Common myeloid progenitor, CD34-positive (primary cell): ENCODE measurements at regions not wholly inside any gene's neighbourhood (a gene's known extent, or its start where the extent isn't known, plus 50 kb on each side); places are given as distances from the start of the nearest gene placed in this dataset.

ENCODE experiments used
- CTCF ChIA-PET: fragments of 350-600 bp; sonication (Branson Sonifier 250); formaldehyde crosslinking; loops from one replicate; lab custom pipeline; 2021; ENCODE audit warnings: antibody characterized with exemption; lab: Charles Lee
- POLR2A ChIA-PET: fragments of 350-600 bp; sonication (Branson Sonifier 250); formaldehyde crosslinking; loops from one replicate; lab custom pipeline; 2021; ENCODE audit warnings: antibody characterized with exemption; lab: Charles Lee
- DNase-seq, 3 donors: peaks; one replicate each; pipeline versions ENCODE4 v3.0.0 to v3.0.0-alpha.2; 2013
- H3K27ac ChIP-seq, 2 experiments: 1 replicate in 1 of 2; 2 replicates in 1 of 2; pipeline ENCODE4 v1.7.0; 2013; ENCODE audit warnings: inconsistent platforms in 2 of 2, low read length in 2 of 2, mild to moderate bottlenecking in 2 of 2, low read depth in 1 of 2, moderate library complexity in 1 of 2; ENCODE audit not compliant: severe bottlenecking in 2 of 2, insufficient read depth in 1 of 2, poor library complexity in 1 of 2
- H3K27me3 ChIP-seq, 5 experiments: replicated peaks in 2 of 5; 1 replicate in 3 of 5; 2 replicates in 2 of 5; pipeline versions ENCODE4 v1.6.1 to v1.7.0; 2013; ENCODE audit warnings: low read length in 4 of 5, mild to moderate bottlenecking in 2 of 5, moderate library complexity in 2 of 5, inconsistent platforms in 1 of 5; ENCODE audit not compliant: insufficient read depth in 5 of 5, control insufficient read depth in 4 of 5
- H3K36me3 ChIP-seq, 4 experiments: 1 replicate in 2 of 4; 2 replicates in 2 of 4; pipeline versions ENCODE4 v1.6.1 to v1.7.0; 2013; ENCODE audit warnings: low read length in 3 of 4, control low read depth in 1 of 4, mild to moderate bottlenecking in 1 of 4; ENCODE audit not compliant: control insufficient read depth in 4 of 4, insufficient read depth in 4 of 4
- H3K4me1 ChIP-seq, 4 experiments: 1 replicate in 3 of 4; 2 replicates in 1 of 4; pipeline versions ENCODE4 v1.6.1 to v1.7.1; 2013; ENCODE audit warnings: low read length in 3 of 4, mild to moderate bottlenecking in 3 of 4, control low read depth in 1 of 4, inconsistent platforms in 1 of 4, moderate library complexity in 1 of 4; ENCODE audit not compliant: control insufficient read depth in 4 of 4, insufficient read depth in 4 of 4; ENCODE audit errors: control extremely low read depth in 1 of 4
- H3K4me3 ChIP-seq, 7 experiments: 1 replicate in 4 of 7; 2 replicates in 3 of 7; pipeline versions ENCODE4 v1.5.1 to v1.7.0; 2013; ENCODE audit warnings: mild to moderate bottlenecking in 7 of 7, low read length in 6 of 7, moderate library complexity in 6 of 7, inconsistent platforms in 2 of 7, low read depth in 2 of 7, control low read depth in 1 of 7; ENCODE audit not compliant: insufficient read depth in 4 of 7, control insufficient read depth in 1 of 7; ENCODE audit errors: extremely low read depth in 1 of 7
- H3K9me3 ChIP-seq, 5 experiments: 1 replicate in 4 of 5; 2 replicates in 1 of 5; pipeline versions ENCODE4 v1.6.1 to v1.7.1; 2013; ENCODE audit warnings: low read length in 4 of 5, mild to moderate bottlenecking in 2 of 5, inconsistent platforms in 1 of 5, low read depth in 1 of 5, moderate library complexity in 1 of 5; ENCODE audit not compliant: control insufficient read depth in 4 of 5, insufficient read depth in 2 of 5; ENCODE audit errors: control extremely low read depth in 1 of 5
- WGBS: methylation state at CpG from one replicate; pipeline ENCODE4 v1.1.5; 2013; ENCODE audit not compliant: insufficient coverage; 5-methylcytosine and 5-hydroxymethylcytosine counted together

GRCh38 chr7:46490406-46490805, 569.3 kb upstream of the IGFBP3 start:
- Histone ChIP-seq H3K4me1 (no peaks in the 10 kb centered on the region), H3K4me3 (no peak overlapping the region), H3K27me3 (no peaks in the 10 kb centered on the region), H3K27ac (no peak overlapping the region), H3K9me3 (peaks cover 0 to 2% (median 0%) of the 10 kb centered on the region in 5 experiments), H3K36me3 (no peaks in the 10 kb centered on the region)
- ChIA-PET CTCF (no interaction called here), POLR2A (no interaction called here)
- no peak for DNase-seq
- no CpG with 5 or more reads among the region's 1 CpG for WGBS

DNA sequence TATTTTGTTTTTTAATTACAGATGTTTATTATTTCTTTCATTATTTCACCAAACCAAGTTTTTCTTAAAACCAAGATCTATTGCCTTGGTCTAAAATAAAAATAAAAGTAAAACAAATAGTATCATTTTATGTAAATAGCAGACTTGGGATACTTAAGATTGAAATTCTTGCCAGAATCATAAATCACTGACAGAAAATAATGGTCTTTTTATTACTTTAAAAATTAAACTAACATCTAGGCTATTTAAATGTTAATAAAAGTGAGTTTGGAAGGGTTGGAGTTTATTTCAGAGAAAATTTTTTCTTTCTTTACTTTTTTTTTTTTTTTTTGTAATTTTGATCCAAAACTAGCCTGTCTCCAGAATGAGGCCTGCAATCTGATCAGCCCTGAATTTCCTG, 568.0 kb upstream of the IGFBP3 start:
- ChIA-PET POLR2A (no interaction called here), CTCF (no interaction called here)
- no peaks in the 10 kb centered on the region for H3K36me3 ChIP-seq
- H3K4me1 ChIP-seq = no peaks in the 10 kb centered on the region
- no peak overlapping the region for H3K27ac ChIP-seq
- H3K9me3 ChIP-seq = peaks cover 0 to 2% (median 0%) of the 10 kb centered on the region in 5 experiments
- H3K27me3 ChIP-seq = no peaks in the 10 kb centered on the region
- DNase-seq = no peak
- H3K4me3 ChIP-seq = no peak overlapping the region

DNA sequence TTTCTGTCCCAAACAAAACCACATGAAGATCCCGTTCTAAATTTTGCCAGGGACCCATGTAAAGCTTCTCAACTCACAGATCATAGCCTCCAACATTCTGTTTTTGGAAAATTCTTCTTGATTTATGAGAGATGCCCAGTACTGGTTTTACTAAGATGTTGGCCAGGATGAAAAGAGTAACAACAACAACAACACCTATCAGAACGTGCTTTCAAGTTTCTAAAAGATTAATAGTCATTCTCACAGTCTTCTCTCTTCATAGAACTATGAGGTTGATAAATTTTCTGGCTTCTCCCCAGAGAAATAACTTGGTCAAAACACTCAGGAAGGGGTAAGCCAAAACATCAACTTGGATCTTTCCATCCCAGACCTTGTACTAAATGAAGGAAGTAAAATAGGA, 567.5 kb upstream of the IGFBP3 start:
- Histone ChIP-seq H3K4me1 (no peaks in the 10 kb centered on the region), H3K4me3 (no peak overlapping the region), H3K9me3 (peaks cover 0 to 2% (median 0%) of the 10 kb centered on the region in 5 experiments), H3K36me3 (no peaks in the 10 kb centered on the region), H3K27me3 (no peaks in the 10 kb centered on the region), H3K27ac (no peak overlapping the region)
- ChIA-PET POLR2A (interaction anchor here (0.6 kb wide), 1 partner anchor 194 kb away, joined by 4 read pairs; no protein-coding TSS in a partner anchor), CTCF (no interaction called here)
- DNase-seq = no peak
- no CpG with 5 or more reads among the region's 2 CpGs for WGBS

GRCh38 chr7:46486256-46487206, 565.5 kb upstream of the IGFBP3 start:
- Histone ChIP-seq H3K27ac (no peak overlapping the region), H3K9me3 (no peaks in the 10 kb centered on the region), H3K4me3 (no peak overlapping the region), H3K36me3 (no peaks in the 10 kb centered on the region), H3K27me3 (no peaks in the 10 kb centered on the region), H3K4me1 (no peaks in the 10 kb centered on the region)
- POLR2A ChIA-PET = no interaction called here
- WGBS = 89% methylated on average over 4 of the region's 5 CpGs
- no peak for DNase-seq
- CTCF ChIA-PET = no interaction called here

DNA sequence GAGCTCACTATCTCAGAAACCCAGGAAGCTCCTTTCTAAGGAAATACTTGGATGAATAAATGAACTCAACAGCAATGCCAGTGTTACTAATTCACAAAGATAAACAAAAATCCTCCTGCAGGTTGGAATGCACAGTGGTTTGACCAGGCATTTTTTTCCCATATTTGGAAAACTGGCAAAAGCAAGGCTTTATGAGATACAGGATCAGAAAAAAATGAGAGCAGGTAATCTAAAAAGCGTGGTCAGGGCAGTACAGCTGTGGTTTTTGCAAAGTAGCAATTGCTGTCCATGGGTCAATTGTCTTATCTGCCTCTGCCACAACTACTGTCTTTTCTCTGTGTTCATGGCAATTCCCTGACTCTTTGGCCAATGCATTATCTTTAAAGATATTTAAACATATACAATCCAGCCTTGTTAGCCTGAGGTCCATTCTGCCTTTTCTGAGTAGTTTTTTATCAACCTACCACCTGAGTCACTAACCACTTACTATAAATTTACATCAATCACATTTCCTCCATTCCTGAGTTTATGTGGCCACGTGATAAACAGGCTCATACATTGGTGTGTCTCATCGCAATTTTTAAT, 564.5 kb upstream of the IGFBP3 start:
- no peak for DNase-seq
- POLR2A ChIA-PET = no interaction called here
- CTCF ChIA-PET = no interaction called here
- Histone ChIP-seq H3K9me3 (no peaks in the 10 kb centered on the region), H3K4me1 (no peaks in the 10 kb centered on the region), H3K4me3 (no peak overlapping the region), H3K27me3 (no peaks in the 10 kb centered on the region), H3K27ac (no peak overlapping the region), H3K36me3 (no peaks in the 10 kb centered on the region)
- WGBS = 100% methylated on average over 1 of the region's 3 CpGs

GRCh38 chr7:46484906-46485305, 563.8 kb upstream of the IGFBP3 start:
- ChIA-PET CTCF (no interaction called here), POLR2A (no interaction called here)
- WGBS = 90% methylated on average over 2 of the region's 3 CpGs
- Histone ChIP-seq H3K27me3 (no peaks in the 10 kb centered on the region), H3K4me1 (no peaks in the 10 kb centered on the region), H3K9me3 (no peaks in the 10 kb centered on the region), H3K4me3 (no peak overlapping the region), H3K27ac (no peak overlapping the region), H3K36me3 (no peaks in the 10 kb centered on the region)
- DNase-seq = no peak

DNA sequence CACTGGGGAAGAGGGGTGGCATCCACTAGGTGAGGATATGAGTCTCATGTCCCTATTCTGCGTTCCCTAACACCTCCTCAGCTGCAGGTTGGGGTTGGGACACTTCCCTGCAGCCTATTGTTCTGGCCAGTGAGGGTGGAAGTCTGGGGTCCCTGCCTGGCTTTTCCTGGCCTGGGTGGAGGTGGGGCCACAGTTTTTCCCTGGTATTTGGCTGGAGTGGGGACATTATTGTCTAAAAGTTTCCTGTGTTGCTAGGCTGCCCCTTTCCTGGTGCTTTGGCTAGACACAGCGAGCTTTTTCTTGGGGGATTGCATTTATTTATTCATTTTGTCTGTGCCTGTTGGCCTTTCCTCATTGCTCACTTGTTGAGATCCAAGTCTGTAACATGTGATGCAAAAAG, 559.5 kb upstream of the IGFBP3 start:
- H3K27ac ChIP-seq = no peak overlapping the region
- WGBS = 43% methylated on average over 1 of the region's 2 CpGs
- no peaks in the 10 kb centered on the region for H3K27me3 ChIP-seq
- CTCF ChIA-PET = no interaction called here
- peaks cover 0 to 5% (median 2%) of the 10 kb centered on the region in 5 experiments for H3K9me3 ChIP-seq
- POLR2A ChIA-PET = no interaction called here
- H3K4me3 ChIP-seq = no peak overlapping the region
- no peak for DNase-seq
- no peaks in the 10 kb centered on the region for H3K4me1 ChIP-seq
- H3K36me3 ChIP-seq = no peaks in the 10 kb centered on the region
